ENCODE measurements at regions not wholly inside any gene's neighbourhood (a gene's known extent, or its start where the extent isn't known, plus 50 kb on each side); places are given as distances from the start of the nearest gene placed in this dataset.
"Not testable (repeated sequence)": the region's sequence is repeated elsewhere in the genome, so short reads cannot be mapped to it uniquely, and the experiment has no call there.

DNA sequence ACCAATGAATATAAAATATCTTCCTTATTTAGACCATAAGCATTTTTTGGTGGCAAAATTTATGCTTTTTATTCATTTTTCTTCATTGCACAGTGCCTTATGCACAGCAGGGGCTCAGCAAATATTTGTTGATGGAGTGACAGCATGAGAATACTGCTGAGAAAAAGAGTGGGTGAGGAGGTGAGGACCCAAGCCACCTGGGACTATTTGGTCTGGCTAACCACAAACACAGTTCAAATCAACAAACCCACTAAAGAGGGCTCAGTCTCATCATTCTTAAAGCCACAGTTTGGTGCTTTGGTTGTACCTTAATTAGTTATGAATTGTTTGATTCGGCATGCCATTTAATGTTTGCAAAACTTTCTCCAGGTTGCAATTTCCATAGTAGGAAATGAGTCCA, 183.5 kb upstream of the ZNF521 start:
- H3K9me3 ChIP-seq = no peaks in the 10 kb centered on the region
- in situ Hi-C loops (cut with MboI; ENCODE audit: low pct_ligation_motif_present in 1 of 4, low pct_unique_long_range_greater_than_20kb in 1 of 4, low sequenced_read_pairs in 3 of 4) (no loop called here), intact Hi-C loops (cut with DNase I; ENCODE audit: low total_unique reads) (no loop called here)
- WGBS, 2 donors (ENCODE audit: low coverage in 1 of 2) = 89% methylated on average over 1 of the region's 1 CpG; no CpG with 5 or more reads in 1 of the 2 donors
- H3K27me3 ChIP-seq = no peaks in the 10 kb centered on the region
- TF ChIP-seq POLR2A (IDR thresholded peaks at IDR 0.05) (no peak), EP300 (IDR thresholded peaks at IDR 0.05; ENCODE audit: low read depth) (no peak), POLR2AphosphoS5 (IDR thresholded peaks at IDR 0.05) (no peak)
- TF ChIP-seq, protein P1, sequence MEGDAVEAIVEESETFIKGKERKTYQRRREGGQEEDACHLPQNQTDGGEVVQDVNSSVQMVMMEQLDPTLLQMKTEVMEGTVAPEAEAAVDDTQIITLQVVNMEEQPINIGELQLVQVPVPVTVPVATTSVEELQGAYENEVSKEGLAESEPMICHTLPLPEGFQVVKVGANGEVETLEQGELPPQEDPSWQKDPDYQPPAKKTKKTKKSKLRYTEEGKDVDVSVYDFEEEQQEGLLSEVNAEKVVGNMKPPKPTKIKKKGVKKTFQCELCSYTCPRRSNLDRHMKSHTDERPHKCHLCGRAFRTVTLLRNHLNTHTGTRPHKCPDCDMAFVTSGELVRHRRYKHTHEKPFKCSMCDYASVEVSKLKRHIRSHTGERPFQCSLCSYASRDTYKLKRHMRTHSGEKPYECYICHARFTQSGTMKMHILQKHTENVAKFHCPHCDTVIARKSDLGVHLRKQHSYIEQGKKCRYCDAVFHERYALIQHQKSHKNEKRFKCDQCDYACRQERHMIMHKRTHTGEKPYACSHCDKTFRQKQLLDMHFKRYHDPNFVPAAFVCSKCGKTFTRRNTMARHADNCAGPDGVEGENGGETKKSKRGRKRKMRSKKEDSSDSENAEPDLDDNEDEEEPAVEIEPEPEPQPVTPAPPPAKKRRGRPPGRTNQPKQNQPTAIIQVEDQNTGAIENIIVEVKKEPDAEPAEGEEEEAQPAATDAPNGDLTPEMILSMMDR (IDR thresholded peaks at IDR 0.05) = no peak
- no peak overlapping the region for H3K27ac ChIP-seq
- H3K36me3 ChIP-seq = no peaks in the 10 kb centered on the region
- no peak for DNase-seq
- H3K4me3 ChIP-seq = no peak overlapping the region
- H3K4me1 ChIP-seq = no peaks in the 10 kb centered on the region

DNA sequence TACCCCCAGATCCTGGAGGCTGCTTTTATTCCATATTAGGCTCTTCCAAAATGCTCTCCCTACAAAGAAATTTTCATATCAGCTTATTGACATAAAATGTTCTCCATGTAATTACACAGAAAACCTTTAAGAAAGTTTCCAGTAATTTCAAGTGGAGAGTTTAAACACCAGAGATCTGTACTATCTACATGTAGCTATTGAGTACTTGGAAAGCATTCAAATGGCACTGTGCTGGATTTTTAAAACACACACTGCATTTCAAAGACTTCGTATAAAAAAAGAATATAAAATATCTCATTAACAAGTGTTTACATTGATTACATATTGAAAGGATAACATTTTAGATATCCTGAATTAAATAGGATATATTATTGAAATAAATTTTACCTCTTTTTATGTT, 182.4 kb upstream of the ZNF521 start:
- Histone ChIP-seq H3K27ac (no peak overlapping the region), H3K27me3 (no peaks in the 10 kb centered on the region), H3K4me1 (no peaks in the 10 kb centered on the region), H3K9me3 (no peaks in the 10 kb centered on the region), H3K4me3 (no peak overlapping the region), H3K36me3 (no peaks in the 10 kb centered on the region)
- 36 to 53% methylated on average over 1 of the region's 1 CpG for WGBS, 2 donors (ENCODE audit: low coverage in 1 of 2)
- in situ Hi-C loops (cut with MboI; ENCODE audit: low pct_ligation_motif_present in 1 of 4, low pct_unique_long_range_greater_than_20kb in 1 of 4, low sequenced_read_pairs in 3 of 4) = no loop called here
- intact Hi-C loops (cut with DNase I; ENCODE audit: low total_unique reads) = no loop called here
- DNase-seq = no peak
- TF ChIP-seq POLR2A (IDR thresholded peaks at IDR 0.05) = no peak
- TF ChIP-seq, protein P1 (IDR thresholded peaks at IDR 0.05) = no peak

DNA sequence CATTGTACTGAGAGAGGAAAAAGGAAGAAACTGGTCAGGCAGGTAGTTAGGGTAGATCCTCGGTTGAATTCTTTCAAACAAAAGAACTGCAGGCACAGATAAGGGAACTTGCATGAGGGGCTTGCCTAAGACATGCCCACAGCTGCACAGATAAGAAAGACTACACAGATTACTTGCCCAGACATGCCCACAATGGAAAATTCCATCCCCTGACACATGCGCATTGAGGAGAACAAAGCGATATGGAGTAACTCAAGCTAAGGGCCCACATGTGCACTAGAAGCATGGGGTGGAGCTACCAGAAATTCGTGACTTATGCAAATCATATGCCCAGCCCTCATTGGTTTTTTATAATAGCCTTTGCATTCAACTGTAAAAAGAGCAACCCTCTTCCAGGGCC, 181.3 kb upstream of the ZNF521 start:
- 71 to 72% methylated on average over 3 to 4 of the region's 4 CpGs for WGBS, 2 donors (ENCODE audit: low coverage in 1 of 2)
- in situ Hi-C loops (cut with MboI; ENCODE audit: low pct_ligation_motif_present in 1 of 4, low pct_unique_long_range_greater_than_20kb in 1 of 4, low sequenced_read_pairs in 3 of 4) = no loop called here
- no peak for DNase-seq
- TF ChIP-seq POLR2AphosphoS5 (IDR thresholded peaks at IDR 0.05) (no peak), EP300 (IDR thresholded peaks at IDR 0.05; ENCODE audit: low read depth) (no peak), POLR2A (IDR thresholded peaks at IDR 0.05) (no peak)
- TF ChIP-seq, protein P1 (IDR thresholded peaks at IDR 0.05) = no peak
- H3K27me3 ChIP-seq = no peaks in the 10 kb centered on the region
- H3K27ac ChIP-seq = no peak overlapping the region
- no peaks in the 10 kb centered on the region for H3K36me3 ChIP-seq
- no peaks in the 10 kb centered on the region for H3K9me3 ChIP-seq
- no peaks in the 10 kb centered on the region for H3K4me1 ChIP-seq
- no peak overlapping the region for H3K4me3 ChIP-seq
- intact Hi-C loops (cut with DNase I; ENCODE audit: low total_unique reads) = no loop called here

DNA sequence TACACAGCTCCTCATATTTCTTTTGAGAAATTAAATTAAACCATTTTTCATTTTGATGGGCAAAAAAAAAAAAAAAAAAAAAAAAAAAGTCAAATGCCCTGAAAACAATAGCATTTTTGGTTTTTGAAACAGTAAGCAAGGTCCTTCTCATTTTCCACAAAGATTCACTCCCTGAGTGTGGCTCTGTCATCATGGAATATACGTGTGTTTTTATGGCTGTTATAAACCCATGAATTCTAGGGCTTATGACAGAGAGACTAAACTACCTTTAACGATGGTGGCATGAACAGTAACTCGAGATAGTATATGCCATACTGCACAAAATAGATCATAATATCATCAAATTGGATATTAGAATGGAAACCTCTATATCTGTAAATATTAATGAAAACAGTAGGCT, 179.2 kb upstream of the ZNF521 start:
- H3K4me1 ChIP-seq = no peaks in the 10 kb centered on the region
- DNase-seq = no peak
- TF ChIP-seq EP300 (IDR thresholded peaks at IDR 0.05; ENCODE audit: low read depth) (no peak), POLR2AphosphoS5 (IDR thresholded peaks at IDR 0.05) (no peak), POLR2A (IDR thresholded peaks at IDR 0.05) (no peak)
- TF ChIP-seq, protein P1 (IDR thresholded peaks at IDR 0.05) = no peak
- intact Hi-C loops (cut with DNase I; ENCODE audit: low total_unique reads) = no loop called here
- H3K9me3 ChIP-seq = no peaks in the 10 kb centered on the region
- no peak overlapping the region for H3K27ac ChIP-seq
- no peak overlapping the region for H3K4me3 ChIP-seq
- in situ Hi-C loops (cut with MboI; ENCODE audit: low pct_ligation_motif_present in 1 of 4, low pct_unique_long_range_greater_than_20kb in 1 of 4, low sequenced_read_pairs in 3 of 4) = no loop called here
- no peaks in the 10 kb centered on the region for H3K36me3 ChIP-seq
- WGBS, 2 donors (ENCODE audit: low coverage in 1 of 2) = 17 to 27% methylated on average over 3 of the region's 3 CpGs
- no peaks in the 10 kb centered on the region for H3K27me3 ChIP-seq

DNA sequence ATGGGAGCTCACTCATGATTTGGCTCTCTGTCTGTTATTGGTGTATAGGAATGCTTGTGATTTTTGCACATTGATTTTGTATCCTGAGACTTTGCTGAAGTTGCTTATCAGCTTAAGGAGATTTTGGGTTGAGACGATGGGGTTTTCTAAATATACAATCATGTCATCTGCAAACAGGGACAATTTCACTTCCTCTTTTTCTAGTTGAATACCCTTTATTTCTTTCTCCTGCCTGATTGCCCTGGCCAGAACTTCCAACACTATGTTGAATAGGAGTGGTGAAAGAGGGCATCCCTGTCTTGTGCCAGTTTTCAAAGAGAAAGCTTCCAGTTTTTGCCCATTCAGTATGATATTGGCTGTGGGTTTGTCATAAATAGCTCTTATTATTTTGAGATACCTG, 173.8 kb upstream of the ZNF521 start:
- H3K4me1 ChIP-seq; H3K4me3 ChIP-seq; intact Hi-C loops (cut with DNase I; ENCODE audit: low total_unique reads); in situ Hi-C loops (cut with MboI; ENCODE audit: low pct_ligation_motif_present in 1 of 4, low pct_unique_long_range_greater_than_20kb in 1 of 4, low sequenced_read_pairs in 3 of 4); H3K27me3 ChIP-seq; DNase-seq; H3K9me3 ChIP-seq; H3K36me3 ChIP-seq; H3K27ac ChIP-seq: not testable (repeated sequence)
- WGBS, 2 donors (ENCODE audit: low coverage in 1 of 2) = 55% methylated on average over 1 of the region's 1 CpG; no CpG with 5 or more reads in 1 of the 2 donors

All from transverse colon (tissue), 4 donors.